Adrenal gland (tissue), 5 donors: ENCODE measurements at regions not wholly inside any gene's neighbourhood (a gene's known extent, or its start where the extent isn't known, plus 50 kb on each side); places are given as distances from the start of the nearest gene placed in this dataset.

Source experiments
- POLR2A ChIP-seq, 2 donors: fragments of 450-650 bp; IDR thresholded peaks; one replicate each; pipeline ENCODE4 v1.6.1; 2017; ENCODE audit warnings: antibody characterized with exemption in 2 of 2, mild to moderate bottlenecking in 2 of 2, moderate library complexity in 1 of 2
- TF ChIP-seq, protein P1 (sequence below), 6 experiments: fragments of 450-650 bp in 4 of 6; fragments of 200-600 bp in 2 of 6; sonication (generic) in 1 of 6; IDR thresholded peaks; 1 replicate in 5 of 6; 2 replicates in 1 of 6; pipeline versions ENCODE4 v1.5.1 to v1.8.0; 2016 to 2021; ENCODE audit warnings: antibody characterized with exemption in 6 of 6, mild to moderate bottlenecking in 2 of 6, moderate library complexity in 1 of 6
- donor health status: DM: no; HTN: no; CAD: no.

GRCh38 chr1:29455781-29456180 lies 219.5 kb downstream of the PTPRU start:
- TF ChIP-seq, protein P1, sequence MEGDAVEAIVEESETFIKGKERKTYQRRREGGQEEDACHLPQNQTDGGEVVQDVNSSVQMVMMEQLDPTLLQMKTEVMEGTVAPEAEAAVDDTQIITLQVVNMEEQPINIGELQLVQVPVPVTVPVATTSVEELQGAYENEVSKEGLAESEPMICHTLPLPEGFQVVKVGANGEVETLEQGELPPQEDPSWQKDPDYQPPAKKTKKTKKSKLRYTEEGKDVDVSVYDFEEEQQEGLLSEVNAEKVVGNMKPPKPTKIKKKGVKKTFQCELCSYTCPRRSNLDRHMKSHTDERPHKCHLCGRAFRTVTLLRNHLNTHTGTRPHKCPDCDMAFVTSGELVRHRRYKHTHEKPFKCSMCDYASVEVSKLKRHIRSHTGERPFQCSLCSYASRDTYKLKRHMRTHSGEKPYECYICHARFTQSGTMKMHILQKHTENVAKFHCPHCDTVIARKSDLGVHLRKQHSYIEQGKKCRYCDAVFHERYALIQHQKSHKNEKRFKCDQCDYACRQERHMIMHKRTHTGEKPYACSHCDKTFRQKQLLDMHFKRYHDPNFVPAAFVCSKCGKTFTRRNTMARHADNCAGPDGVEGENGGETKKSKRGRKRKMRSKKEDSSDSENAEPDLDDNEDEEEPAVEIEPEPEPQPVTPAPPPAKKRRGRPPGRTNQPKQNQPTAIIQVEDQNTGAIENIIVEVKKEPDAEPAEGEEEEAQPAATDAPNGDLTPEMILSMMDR (IDR thresholded peaks at IDR 0.05) = no peak
- no peak for TF ChIP-seq POLR2A (IDR thresholded peaks at IDR 0.05)
